ENCODE measurements at regions not wholly inside any gene's neighbourhood (a gene's known extent, or its start where the extent isn't known, plus 50 kb on each side); places are given as distances from the start of the nearest gene placed in this dataset.

- TF ChIP-seq, protein P1, sequence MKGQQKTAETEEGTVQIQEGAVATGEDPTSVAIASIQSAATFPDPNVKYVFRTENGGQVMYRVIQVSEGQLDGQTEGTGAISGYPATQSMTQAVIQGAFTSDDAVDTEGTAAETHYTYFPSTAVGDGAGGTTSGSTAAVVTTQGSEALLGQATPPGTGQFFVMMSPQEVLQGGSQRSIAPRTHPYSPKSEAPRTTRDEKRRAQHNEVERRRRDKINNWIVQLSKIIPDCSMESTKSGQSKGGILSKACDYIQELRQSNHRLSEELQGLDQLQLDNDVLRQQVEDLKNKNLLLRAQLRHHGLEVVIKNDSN (IDR thresholded peaks at IDR 0.05), result no peak
- no peak for TF ChIP-seq FOXM1 (IDR thresholded peaks at IDR 0.05; ENCODE audit: borderline replicate concordance, low read depth)
- no peak for TF ChIP-seq CEBPB (IDR thresholded peaks at IDR 0.05)
- TF ChIP-seq TCF12 (IDR thresholded peaks at IDR 0.05; ENCODE audit: low read depth), result no peak
- no peak for TF ChIP-seq MAX (IDR thresholded peaks at IDR 0.05)
- no peak for TF ChIP-seq CREB1 (IDR thresholded peaks at IDR 0.05; ENCODE audit: low read depth)
Measured at GRCh38 chr2:20543469-20544152, 96.7 kb downstream of the RHOB start.

GRCh38 chr2:20544153-20544747 lies 97.4 kb downstream of the RHOB start:
- TF ChIP-seq ZBTB7A (IDR thresholded peaks at IDR 0.05; ENCODE audit: low read depth) (no peak), YY1 (IDR thresholded peaks at IDR 0.05; ENCODE audit: low read depth) (no peak), FOXM1 (IDR thresholded peaks at IDR 0.05; ENCODE audit: borderline replicate concordance, low read depth) (no peak), CEBPB (IDR thresholded peaks at IDR 0.05) (no peak), EP300 (IDR thresholded peaks at IDR 0.05; ENCODE audit: borderline replicate concordance) (no peak), CREB1 (IDR thresholded peaks at IDR 0.05; ENCODE audit: low read depth) (no peak), TEAD4 (IDR thresholded peaks at IDR 0.05) (no peak), MAX (IDR thresholded peaks at IDR 0.05) (no peak), TCF12 (IDR thresholded peaks at IDR 0.05; ENCODE audit: low read depth) (no peak), NFIC (IDR thresholded peaks at IDR 0.05) (no peak), EGR1 (IDR thresholded peaks at IDR 0.05) (no peak), TAF1 (IDR thresholded peaks at IDR 0.05; ENCODE audit: low read depth) (no peak), RAD21 (IDR thresholded peaks at IDR 0.05; ENCODE audit: low read depth) (no peak)
- TF ChIP-seq, protein P2, sequence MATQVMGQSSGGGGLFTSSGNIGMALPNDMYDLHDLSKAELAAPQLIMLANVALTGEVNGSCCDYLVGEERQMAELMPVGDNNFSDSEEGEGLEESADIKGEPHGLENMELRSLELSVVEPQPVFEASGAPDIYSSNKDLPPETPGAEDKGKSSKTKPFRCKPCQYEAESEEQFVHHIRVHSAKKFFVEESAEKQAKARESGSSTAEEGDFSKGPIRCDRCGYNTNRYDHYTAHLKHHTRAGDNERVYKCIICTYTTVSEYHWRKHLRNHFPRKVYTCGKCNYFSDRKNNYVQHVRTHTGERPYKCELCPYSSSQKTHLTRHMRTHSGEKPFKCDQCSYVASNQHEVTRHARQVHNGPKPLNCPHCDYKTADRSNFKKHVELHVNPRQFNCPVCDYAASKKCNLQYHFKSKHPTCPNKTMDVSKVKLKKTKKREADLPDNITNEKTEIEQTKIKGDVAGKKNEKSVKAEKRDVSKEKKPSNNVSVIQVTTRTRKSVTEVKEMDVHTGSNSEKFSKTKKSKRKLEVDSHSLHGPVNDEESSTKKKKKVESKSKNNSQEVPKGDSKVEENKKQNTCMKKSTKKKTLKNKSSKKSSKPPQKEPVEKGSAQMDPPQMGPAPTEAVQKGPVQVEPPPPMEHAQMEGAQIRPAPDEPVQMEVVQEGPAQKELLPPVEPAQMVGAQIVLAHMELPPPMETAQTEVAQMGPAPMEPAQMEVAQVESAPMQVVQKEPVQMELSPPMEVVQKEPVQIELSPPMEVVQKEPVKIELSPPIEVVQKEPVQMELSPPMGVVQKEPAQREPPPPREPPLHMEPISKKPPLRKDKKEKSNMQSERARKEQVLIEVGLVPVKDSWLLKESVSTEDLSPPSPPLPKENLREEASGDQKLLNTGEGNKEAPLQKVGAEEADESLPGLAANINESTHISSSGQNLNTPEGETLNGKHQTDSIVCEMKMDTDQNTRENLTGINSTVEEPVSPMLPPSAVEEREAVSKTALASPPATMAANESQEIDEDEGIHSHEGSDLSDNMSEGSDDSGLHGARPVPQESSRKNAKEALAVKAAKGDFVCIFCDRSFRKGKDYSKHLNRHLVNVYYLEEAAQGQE (IDR thresholded peaks at IDR 0.05; ENCODE audit: low read depth), result no peak
- TF ChIP-seq, protein P1 (IDR thresholded peaks at IDR 0.05), result no peak

GRCh38 chr2:20549144-20549543 lies 101.8 kb downstream of the HS1BP3 start:
- no peak for TF ChIP-seq TCF12 (IDR thresholded peaks at IDR 0.05; ENCODE audit: low read depth)
- TF ChIP-seq YY1 (IDR thresholded peaks at IDR 0.05; ENCODE audit: low read depth), result no peak
- no peak for TF ChIP-seq ZBTB7A (IDR thresholded peaks at IDR 0.05; ENCODE audit: low read depth)
- TF ChIP-seq TEAD4 (IDR thresholded peaks at IDR 0.05), result no peak

GRCh38 chr2:20549691-20550348 lies 101.1 kb downstream of the HS1BP3 start:
- TF ChIP-seq ZBTB7A (IDR thresholded peaks at IDR 0.05; ENCODE audit: low read depth), result no peak
- TF ChIP-seq RAD21 (IDR thresholded peaks at IDR 0.05; ENCODE audit: low read depth), result no peak
- no peak for TF ChIP-seq TAF1 (IDR thresholded peaks at IDR 0.05; ENCODE audit: low read depth)
- no peak for TF ChIP-seq YY1 (IDR thresholded peaks at IDR 0.05; ENCODE audit: low read depth)
- no peak for TF ChIP-seq TCF12 (IDR thresholded peaks at IDR 0.05; ENCODE audit: low read depth)
- TF ChIP-seq, protein P2 (IDR thresholded peaks at IDR 0.05; ENCODE audit: low read depth), result no peak
- no peak for TF ChIP-seq CREB1 (IDR thresholded peaks at IDR 0.05; ENCODE audit: low read depth)
- TF ChIP-seq, protein P1 (IDR thresholded peaks at IDR 0.05), result no peak
- TF ChIP-seq TEAD4 (IDR thresholded peaks at IDR 0.05), result no peak
- no peak for TF ChIP-seq CEBPB (IDR thresholded peaks at IDR 0.05)

- TF ChIP-seq TAF1 (IDR thresholded peaks at IDR 0.05; ENCODE audit: low read depth) (no peak), CREB1 (IDR thresholded peaks at IDR 0.05; ENCODE audit: low read depth) (no peak), TEAD4 (IDR thresholded peaks at IDR 0.05) (no peak), EP300 (IDR thresholded peaks at IDR 0.05; ENCODE audit: borderline replicate concordance) (no peak), MAX (IDR thresholded peaks at IDR 0.05) (no peak), FOXM1 (IDR thresholded peaks at IDR 0.05; ENCODE audit: borderline replicate concordance, low read depth) (no peak), RAD21 (IDR thresholded peaks at IDR 0.05; ENCODE audit: low read depth) (no peak)
Measured at GRCh38 chr2:20551260-20551944, 99.5 kb downstream of the HS1BP3 start.
